ENCODE measurements at regions not wholly inside any gene's neighbourhood (a gene's known extent, or its start where the extent isn't known, plus 50 kb on each side); places are given as distances from the start of the nearest gene placed in this dataset.

- no peak for DNase-seq
- intact Hi-C loops (cut with DNase I): no loop called here
- Histone ChIP-seq H3K27ac (no peak overlapping the region), H3K36me3 (no peaks in the 10 kb centered on the region), H3K9ac (ENCODE audit: low read depth in 2 of 2, low read length in 2 of 2) (no peak overlapping the region), H3K4me1 (no peaks in the 10 kb centered on the region), H3K9me3 (no peaks in the 10 kb centered on the region), H3K4me3 (no peak overlapping the region), H3K27me3 (no peaks in the 10 kb centered on the region)
- no peak for TF ChIP-seq CTCF (IDR thresholded peaks at IDR 0.05)
Observed at GRCh38 chr18:14974088-14974487, 226.1 kb downstream of the ANKRD30B start.

- H3K27me3 ChIP-seq: no peaks in the 10 kb centered on the region
- no peaks in the 10 kb centered on the region for H3K36me3 ChIP-seq
- no peak overlapping the region for H3K9ac ChIP-seq (ENCODE audit: low read depth in 2 of 2, low read length in 2 of 2)
- no peaks in the 10 kb centered on the region for H3K4me1 ChIP-seq
- no peak overlapping the region for H3K4me3 ChIP-seq
- DNase-seq: no peak
- H3K27ac ChIP-seq: no peak overlapping the region
- H3K9me3 ChIP-seq: no peaks in the 10 kb centered on the region
- TF ChIP-seq CTCF (IDR thresholded peaks at IDR 0.05): no peak
- intact Hi-C loops (cut with DNase I): no loop called here
Observed at GRCh38 chr18:14974576-14974975, 226.6 kb downstream of the ANKRD30B start.

GRCh38 chr18:14975431-14975830 lies 227.5 kb downstream of the ANKRD30B start:
- Histone ChIP-seq H3K4me1 (no peaks in the 10 kb centered on the region), H3K4me3 (no peak overlapping the region), H3K9me3 (no peaks in the 10 kb centered on the region), H3K27ac (no peak overlapping the region), H3K27me3 (no peaks in the 10 kb centered on the region), H3K36me3 (no peaks in the 10 kb centered on the region), H3K9ac (ENCODE audit: low read depth in 2 of 2, low read length in 2 of 2) (no peak overlapping the region)
- TF ChIP-seq CTCF (IDR thresholded peaks at IDR 0.05): no peak
- intact Hi-C loops (cut with DNase I): no loop called here
- no peak for DNase-seq

GRCh38 chr18:14976736-14977430 lies 228.9 kb downstream of the ANKRD30B start:
- H3K4me3 ChIP-seq: no peak overlapping the region
- no peak overlapping the region for H3K27ac ChIP-seq
- H3K4me1 ChIP-seq: no peaks in the 10 kb centered on the region
- no peaks in the 10 kb centered on the region for H3K27me3 ChIP-seq
- H3K36me3 ChIP-seq: no peaks in the 10 kb centered on the region
- H3K9me3 ChIP-seq: no peaks in the 10 kb centered on the region
- intact Hi-C loops (cut with DNase I): no loop called here
- no peak overlapping the region for H3K9ac ChIP-seq (ENCODE audit: low read depth in 2 of 2, low read length in 2 of 2)
- no peak for DNase-seq
- TF ChIP-seq CTCF (IDR thresholded peaks at IDR 0.05): no peak

GRCh38 chr18:14978191-14978590 lies 230.2 kb downstream of the ANKRD30B start:
- intact Hi-C loops (cut with DNase I): no loop called here

More at GRCh38 chr18:14978191-14978590, 230.2 kb downstream of the ANKRD30B start:
- H3K4me3 ChIP-seq: no peak overlapping the region
- DNase-seq: no peak
- H3K36me3 ChIP-seq: no peaks in the 10 kb centered on the region
- H3K9me3 ChIP-seq: no peaks in the 10 kb centered on the region
- H3K9ac ChIP-seq (ENCODE audit: low read depth in 2 of 2, low read length in 2 of 2): no peak overlapping the region
- no peak overlapping the region for H3K27ac ChIP-seq
- no peaks in the 10 kb centered on the region for H3K4me1 ChIP-seq
- no peak for TF ChIP-seq CTCF (IDR thresholded peaks at IDR 0.05)
- no peaks in the 10 kb centered on the region for H3K27me3 ChIP-seq

Data from colonic mucosa (tissue), 4 donors.